ENCODE measurements at regions not wholly inside any gene's neighbourhood (a gene's known extent, or its start where the extent isn't known, plus 50 kb on each side); places are given as distances from the start of the nearest gene placed in this dataset.

GRCh38 chr15:62758126-62758951, 284.2 kb upstream of the TPM1 start:
- 56 to 75% (median 65%) methylated on average over 11 of the region's 11 CpGs for WGBS, 4 donors
- Histone ChIP-seq H3K4me1 (peaks cover 0 to 20% (median 14%) of the 10 kb centered on the region in 12 donors), H3K27ac (peak overlapping the region in 11 of 12 donors; percentile 0 to 64 (median 44)), H3K27me3 (no peaks in the 10 kb centered on the region), H3K9me3 (no peaks in the 10 kb centered on the region), H3K36me3 (peaks cover 0 to 63% (median 44%) of the 10 kb centered on the region in 9 donors), H3K4me3 (peak overlapping the region in 2 of 12 donors; percentile 8 to 11)
- peak in 1 of 5 donors; percentile 40 for DNase-seq
- ATAC-seq: peak; percentile 32 to 70 (median 66)
- TF ChIP-seq POLR2A (IDR thresholded peaks at IDR 0.05) (no peak), CTCF (IDR thresholded peaks at IDR 0.05) (no peak)
- intact Hi-C loops (cut with DNase I): no loop called here

- Histone ChIP-seq H3K4me1 (peaks cover 0 to 20% (median 14%) of the 10 kb centered on the region in 12 donors), H3K36me3 (peaks cover 0 to 63% (median 47%) of the 10 kb centered on the region in 9 donors), H3K4me3 (peak overlapping the region in 1 of 12 donors; percentile 11), H3K9me3 (no peaks in the 10 kb centered on the region), H3K27ac (peak overlapping the region in 11 of 12 donors; percentile 0 to 64 (median 44)), H3K27me3 (no peaks in the 10 kb centered on the region)
- DNase-seq: no peak
- peak in 2 of 4 donors; percentile 11 to 42 for ATAC-seq
- 81 to 87% (median 83%) methylated on average over 4 of the region's 4 CpGs for WGBS, 4 donors
- intact Hi-C loops (cut with DNase I): no loop called here
- TF ChIP-seq POLR2A (IDR thresholded peaks at IDR 0.05): no peak
- no peak for TF ChIP-seq CTCF (IDR thresholded peaks at IDR 0.05)
Observed at GRCh38 chr15:62758952-62759349, 283.6 kb upstream of the TPM1 start.

GRCh38 chr15:62760538-62760937, 282.0 kb upstream of the TPM1 start:
- no peak overlapping the region for H3K4me3 ChIP-seq
- intact Hi-C loops (cut with DNase I): no loop called here
- DNase-seq: no peak
- no peak overlapping the region for H3K27ac ChIP-seq
- no peak for ATAC-seq
- TF ChIP-seq CTCF (IDR thresholded peaks at IDR 0.05): no peak
- no peak for TF ChIP-seq POLR2A (IDR thresholded peaks at IDR 0.05)
- H3K9me3 ChIP-seq: no peaks in the 10 kb centered on the region
- H3K27me3 ChIP-seq: no peaks in the 10 kb centered on the region
- peaks cover 0 to 20% (median 14%) of the 10 kb centered on the region in 12 donors for H3K4me1 ChIP-seq
- peaks cover 0 to 66% (median 37%) of the 10 kb centered on the region in 9 donors for H3K36me3 ChIP-seq
- 82 to 90% (median 86%) methylated on average over 3 of the region's 3 CpGs for WGBS, 4 donors

GRCh38 chr15:62765916-62766315, 276.6 kb upstream of the TPM1 start:
- no peak for DNase-seq
- TF ChIP-seq CTCF (IDR thresholded peaks at IDR 0.05) (no peak), POLR2A (IDR thresholded peaks at IDR 0.05) (no peak)
- Histone ChIP-seq H3K27ac (no peak overlapping the region), H3K9me3 (no peaks in the 10 kb centered on the region), H3K36me3 (peaks cover 0 to 92% (median 49%) of the 10 kb centered on the region in 9 donors), H3K27me3 (no peaks in the 10 kb centered on the region), H3K4me3 (no peak overlapping the region), H3K4me1 (peaks cover 0 to 16% (median 0%) of the 10 kb centered on the region in 12 donors)
- WGBS, 4 donors: 58 to 66% (median 62%) methylated on average over 4 of the region's 4 CpGs
- ATAC-seq: peak in 1 of 4 donors; percentile 40
- intact Hi-C loops (cut with DNase I): no loop called here

Measured in heart left ventricle (tissue), 16 donors.